Left lung (tissue), 4 donors: ENCODE measurements at regions not wholly inside any gene's neighbourhood (a gene's known extent, or its start where the extent isn't known, plus 50 kb on each side); places are given as distances from the start of the nearest gene placed in this dataset.
A peak's percentile ranks its signal among the peaks of the same experiment; 100 is the strongest.

Source experiments
- ATAC-seq: fragments of 200-7000 bp; cut with Tn5 transposase; one replicate; pipeline ENCODE4 v1.9.1; 2020; ENCODE audit warnings: moderate library complexity
- DNase-seq, 4 donors: peaks; one replicate each; pipeline ENCODE4 v3.0.0-alpha.2; 2013 to 2020
- H3K27ac ChIP-seq, 2 donors: fragments of 200-600 bp; sonication (generic) in 1 of 2; one replicate each; pipeline versions ENCODE4 v1.5.0 to v1.8.0; 2020 to 2021
- H3K27me3 ChIP-seq, 2 donors: fragments of 200-600 bp; sonication (generic) in 1 of 2; one replicate each; pipeline versions ENCODE4 v1.5.0 to v1.8.0; 2020 to 2021
- H3K36me3 ChIP-seq, 2 donors: fragments of 200-600 bp; sonication (generic) in 1 of 2; one replicate each; pipeline versions ENCODE4 v1.5.0 to v1.8.0; 2020 to 2021
- H3K4me1 ChIP-seq, 2 donors: fragments of 200-600 bp; one replicate each; pipeline ENCODE4 v1.8.0; 2021
- H3K4me3 ChIP-seq, 2 donors: fragments of 200-600 bp; sonication (generic) in 1 of 2; one replicate each; pipeline versions ENCODE4 v1.5.0 to v1.8.0; 2020 to 2021; ENCODE audit warnings: mild to moderate bottlenecking in 1 of 2
- H3K9me3 ChIP-seq, 2 donors: fragments of 200-600 bp; sonication (generic) in 1 of 2; one replicate each; pipeline versions ENCODE4 v1.5.0 to v1.8.0; 2020 to 2021
- CTCF ChIP-seq, 2 donors: fragments of 200-600 bp; sonication (generic) in 1 of 2; IDR thresholded peaks; one replicate each; pipeline versions ENCODE4 v1.5.0 to v1.8.0; 2021; ENCODE audit warnings: antibody characterized with exemption in 2 of 2
- intact Hi-C, 2 donors: fragments of 100-400 bp; cut with DNase I; formaldehyde crosslinking; loops; one replicate each; pipeline versions ENCODE4 v1.11.2 to v1.14.2; 2022
- donor health status: DM: no; HTN: yes; CAD: no.
- donor health status: DM: no; HTN: no; CAD: no.

GRCh38 chr1:109814993-109815786, 51.5 kb upstream of the EPS8L3 start:
- TF ChIP-seq CTCF (IDR thresholded peaks at IDR 0.05): no peak
- peaks cover 0 to 5% of the 10 kb centered on the region in 2 donors for H3K9me3 ChIP-seq

GRCh38 chr1:109814223-109814622, 50.5 kb upstream of the EPS8L3 start:
- Histone ChIP-seq H3K36me3 (no peaks in the 10 kb centered on the region), H3K4me3 (no peak overlapping the region), H3K27ac (no peak overlapping the region), H3K4me1 (peaks cover 0 to 44% of the 10 kb centered on the region in 2 donors), H3K9me3 (peaks cover 0 to 5% of the 10 kb centered on the region in 2 donors), H3K27me3 (no peaks in the 10 kb centered on the region)
- no peak for TF ChIP-seq CTCF (IDR thresholded peaks at IDR 0.05)
- DNase-seq (no peak), ATAC-seq (no peak)
- intact Hi-C loops: no loop called here

More at GRCh38 chr1:109814993-109815786, 51.5 kb upstream of the EPS8L3 start:
- H3K27ac ChIP-seq: peak overlapping the region in 1 of 2 donors; percentile 74
- H3K4me1 ChIP-seq: peaks cover 0 to 53% of the 10 kb centered on the region in 2 donors
- no peak overlapping the region for H3K4me3 ChIP-seq
- H3K36me3 ChIP-seq: no peaks in the 10 kb centered on the region
- intact Hi-C loops: no loop called here
- no peak for DNase-seq
- no peaks in the 10 kb centered on the region for H3K27me3 ChIP-seq
- no peak for ATAC-seq
